Epidermal melanocyte (primary cell): ENCODE measurements at regions not wholly inside any gene's neighbourhood (a gene's known extent, or its start where the extent isn't known, plus 50 kb on each side); places are given as distances from the start of the nearest gene placed in this dataset.
A peak's percentile ranks its signal among the peaks of the same experiment; 100 is the strongest.

Experiments
- DNase-seq: peaks from one replicate; pipeline ENCODE4 v3.0.0; 2011; ENCODE audit warnings: low spot score; ENCODE audit not compliant: insufficient read length

DNA sequence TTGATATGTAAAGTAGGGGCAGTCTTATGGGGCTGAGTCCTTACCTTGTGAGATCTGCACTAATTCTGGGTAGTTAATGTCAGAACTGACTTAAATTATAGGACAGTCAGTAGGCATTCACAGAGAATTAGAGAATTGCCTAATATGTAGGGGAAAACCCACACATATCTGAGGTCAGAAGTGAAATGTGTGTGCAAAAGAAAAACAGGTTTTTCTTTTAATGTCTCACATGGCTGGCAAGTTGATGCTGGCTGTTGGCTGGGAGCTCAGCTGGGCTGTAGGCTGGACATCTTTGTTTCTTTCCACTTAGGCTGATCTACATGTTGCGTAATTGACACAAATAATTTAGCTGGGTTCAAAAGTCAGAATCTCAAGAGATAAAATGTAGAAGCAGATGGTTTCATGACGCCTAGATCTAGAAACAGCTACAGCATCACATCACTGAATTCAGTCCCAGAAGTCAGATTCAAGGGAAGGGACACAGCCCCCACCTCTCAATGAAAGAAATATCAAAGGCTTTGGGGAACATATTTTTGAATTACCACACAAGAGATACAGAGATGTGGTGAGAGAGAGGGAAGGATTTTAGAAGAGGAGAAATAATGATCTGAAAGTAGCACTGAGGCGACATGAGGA is 98.9 kb downstream of the TNFSF18 start:
- DNase-seq = no peak

DNA sequence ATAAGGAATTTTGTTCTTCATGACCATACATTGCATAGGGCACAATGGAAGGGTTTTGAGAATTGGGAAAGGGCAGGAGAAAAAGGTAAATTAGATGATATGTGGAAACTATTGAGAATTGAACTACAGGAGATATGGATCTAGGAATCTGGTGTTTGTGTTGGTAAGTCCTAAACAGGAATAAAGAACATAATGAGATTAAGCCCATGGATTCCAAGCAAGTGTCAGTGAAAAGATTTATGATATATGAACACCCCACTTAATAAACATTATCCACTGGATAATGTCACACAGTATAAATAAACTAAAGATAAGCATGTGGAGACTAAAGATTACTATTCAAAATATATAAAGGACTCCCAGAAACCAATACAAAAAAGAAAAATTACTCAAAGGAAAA is 98.2 kb downstream of the TNFSF18 start:
- no peak for DNase-seq

DNA sequence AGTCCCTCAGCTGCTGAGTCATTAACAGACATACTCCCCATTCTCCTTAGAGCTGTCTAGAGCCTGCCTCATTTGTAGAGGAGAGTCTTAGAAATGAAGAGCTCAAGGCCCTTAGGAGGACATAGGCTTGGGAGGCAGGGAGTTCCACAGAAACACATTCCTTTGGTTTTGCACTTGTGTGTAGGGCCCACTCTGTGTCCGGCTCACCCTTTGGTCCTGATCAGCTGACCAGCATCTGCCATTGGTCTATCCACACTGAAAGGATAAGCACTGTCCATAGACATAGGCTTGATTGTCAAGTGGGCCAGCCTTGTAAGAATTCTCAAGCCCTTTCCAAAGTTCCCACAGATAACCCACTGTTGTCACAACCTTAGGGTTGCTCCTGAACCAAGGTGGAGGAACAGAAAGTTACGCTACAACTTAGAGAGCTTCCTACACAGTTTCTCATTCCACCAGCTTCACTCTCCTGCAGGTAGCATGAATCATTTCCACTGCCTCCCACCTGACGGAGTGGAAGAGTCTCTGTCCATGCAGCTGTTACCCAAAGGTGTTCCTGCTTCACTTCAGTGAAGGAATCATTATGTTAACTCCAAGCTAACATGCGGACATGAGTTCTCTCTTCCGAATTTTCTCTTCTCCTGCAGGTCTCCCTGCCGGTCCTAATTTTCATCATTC is 96.1 kb downstream of the TNFSF18 start:
- no peak for DNase-seq

DNA sequence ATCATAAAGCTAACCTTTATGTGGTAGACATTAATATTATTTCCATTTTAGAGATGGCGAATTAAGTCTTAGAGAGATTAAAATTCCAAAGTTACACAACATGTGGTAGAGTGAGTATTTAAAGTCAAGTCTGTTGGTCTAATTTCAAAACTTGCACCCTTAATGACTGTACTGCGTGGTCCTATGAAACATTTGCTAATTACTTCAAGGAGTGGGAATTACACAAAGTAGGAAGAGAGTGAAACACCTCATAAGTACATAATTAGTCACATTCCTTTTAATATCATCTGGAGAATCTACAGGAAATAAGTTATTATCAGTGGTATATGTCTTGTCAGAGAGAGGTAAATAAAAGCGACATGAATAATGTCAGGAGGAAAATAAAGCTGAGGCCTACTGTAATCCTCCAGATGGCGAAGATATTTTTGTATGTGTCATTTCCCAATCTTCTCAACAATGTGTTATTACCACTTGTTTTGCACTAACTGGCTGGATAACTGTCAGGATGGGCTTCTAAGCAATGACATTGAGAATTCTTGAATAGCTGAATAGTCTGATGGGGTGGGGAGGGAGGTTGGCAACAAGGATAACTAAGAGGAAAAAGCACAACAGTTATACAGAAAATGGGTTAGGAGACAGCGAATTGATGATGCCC is 95.5 kb downstream of the TNFSF18 start:
- DNase-seq = peak; percentile 24

DNA sequence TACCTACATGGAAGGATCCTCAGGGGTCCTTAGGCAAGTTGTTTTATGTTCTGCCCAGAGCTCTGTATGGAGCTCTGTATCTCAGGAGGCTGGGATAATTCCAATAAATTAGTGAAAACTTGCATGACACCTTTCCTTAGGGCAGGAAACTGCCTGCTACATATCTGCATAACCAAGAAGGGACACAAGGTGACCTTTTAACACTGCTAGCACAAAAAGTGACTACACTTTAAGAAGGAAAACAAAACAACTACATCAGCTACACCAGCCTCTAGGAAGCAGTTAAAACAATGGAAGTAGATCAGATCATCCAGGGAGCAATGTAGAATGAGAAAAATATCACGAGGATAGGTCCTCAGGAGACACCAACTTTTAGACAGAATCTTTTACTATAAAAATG is 93.9 kb downstream of the TNFSF18 start:
- DNase-seq = no peak

DNA sequence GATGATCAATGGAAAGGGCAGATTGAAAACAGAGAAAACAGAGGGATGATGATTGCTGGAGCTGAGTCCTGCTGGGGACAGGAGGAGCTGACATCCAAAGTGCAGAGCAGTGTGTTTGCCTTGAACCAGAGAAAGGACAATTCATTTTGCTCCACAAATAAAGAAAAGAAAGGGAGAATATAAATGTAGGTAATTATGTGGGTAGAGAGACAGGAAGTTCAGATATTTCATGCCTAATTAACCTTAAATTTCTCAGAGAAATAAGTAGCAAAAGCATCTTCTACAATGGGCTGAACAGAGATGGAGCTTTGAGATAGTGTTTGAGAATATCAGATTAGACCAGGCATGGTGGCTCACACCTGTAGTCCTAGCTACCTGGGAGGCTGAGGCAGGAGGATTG is 93.2 kb downstream of the TNFSF18 start:
- DNase-seq = no peak

DNA sequence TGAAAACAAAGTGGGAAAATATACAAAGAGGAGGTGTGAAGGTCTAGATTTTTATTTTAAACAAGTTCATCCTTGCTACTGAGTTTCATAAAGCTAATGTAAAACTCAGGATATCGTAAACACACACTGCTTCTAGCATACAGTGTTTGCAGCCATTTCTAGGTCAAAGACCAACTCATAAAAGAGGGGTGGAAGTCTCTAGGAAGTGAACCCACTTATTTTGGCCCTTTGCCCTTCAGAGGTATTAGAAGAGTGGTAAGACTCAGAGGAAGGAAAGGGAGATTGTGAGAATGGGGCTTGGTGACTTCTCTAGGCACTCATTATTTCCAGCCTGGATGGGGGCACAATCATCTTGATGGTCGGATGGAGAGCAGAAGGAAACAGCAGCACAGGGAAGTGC is 91.2 kb downstream of the TNFSF18 start:
- DNase-seq = no peak

DNA sequence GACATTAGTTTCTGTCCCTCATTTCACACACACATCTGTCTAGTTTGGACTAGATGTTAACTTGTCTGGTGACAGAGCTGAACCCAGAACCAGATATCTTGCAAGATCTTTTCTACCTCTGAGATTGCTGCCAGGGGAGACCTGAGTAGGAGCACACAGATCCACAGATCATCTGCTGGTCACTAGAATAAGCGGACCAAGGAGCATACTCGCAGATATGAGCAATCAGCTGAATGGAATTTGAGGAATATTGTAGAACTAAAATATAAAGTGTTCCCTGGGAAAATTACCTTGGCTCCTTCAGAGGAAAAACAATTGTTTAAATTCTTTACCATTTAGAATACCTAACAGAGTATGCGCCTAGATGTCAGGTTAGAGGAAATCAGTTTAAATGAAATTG is 90.7 kb downstream of the TNFSF18 start:
- DNase-seq = no peak

DNA sequence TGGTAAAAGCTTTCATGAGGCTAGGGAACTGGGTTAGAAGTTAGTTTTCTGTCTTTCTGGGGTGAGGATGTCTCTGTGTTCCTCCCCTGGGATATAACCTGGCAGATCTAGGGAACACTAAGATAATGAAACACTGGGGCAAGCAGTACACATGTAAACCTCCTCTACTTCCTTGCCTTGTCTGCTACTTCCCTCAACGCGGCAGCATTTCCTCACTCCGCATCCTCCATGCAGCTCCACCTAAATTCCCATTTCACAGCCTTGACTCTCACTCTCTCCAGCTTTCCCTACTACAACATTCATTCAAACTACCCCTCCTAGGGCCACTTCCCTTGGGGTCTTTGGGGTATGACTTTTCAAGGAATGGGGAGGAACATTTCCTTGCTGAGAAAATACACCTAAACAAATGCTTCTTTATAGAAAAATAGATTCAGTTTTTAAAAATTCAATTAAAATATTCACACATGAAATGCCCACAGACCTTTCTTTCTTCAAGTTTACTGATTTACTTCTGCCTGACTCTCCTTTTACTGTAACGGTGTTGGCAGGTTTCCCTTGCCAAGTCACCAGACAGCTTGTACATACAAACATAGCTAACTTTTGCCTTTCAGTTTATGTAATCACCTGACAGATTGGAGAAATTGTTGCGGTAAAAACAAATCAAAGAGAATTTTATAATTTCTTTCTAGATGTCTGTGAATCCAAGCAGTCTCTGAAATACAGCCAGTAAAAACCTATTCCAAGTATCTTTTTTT is 90.1 kb downstream of the TNFSF18 start:
- no peak for DNase-seq

DNA sequence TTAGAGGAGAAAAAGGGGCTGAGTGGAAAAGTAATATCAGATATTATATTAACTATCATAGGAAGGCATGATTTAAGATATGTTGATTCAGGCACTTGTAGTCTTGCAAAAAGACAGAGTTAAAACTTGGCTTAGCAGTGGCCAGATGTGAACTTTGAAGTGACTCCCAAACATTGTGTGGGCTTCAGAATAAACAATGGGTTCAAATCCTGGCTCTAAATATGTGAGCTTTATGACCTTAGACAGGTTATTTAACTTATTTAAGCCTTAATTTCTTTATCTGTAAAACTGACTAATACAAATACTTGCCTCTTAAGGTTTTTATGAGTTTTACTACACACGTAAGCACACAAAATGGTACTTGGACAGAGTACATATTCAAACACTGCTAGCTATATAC is 85.9 kb downstream of the TNFSF18 start:
- no peak for DNase-seq

DNA sequence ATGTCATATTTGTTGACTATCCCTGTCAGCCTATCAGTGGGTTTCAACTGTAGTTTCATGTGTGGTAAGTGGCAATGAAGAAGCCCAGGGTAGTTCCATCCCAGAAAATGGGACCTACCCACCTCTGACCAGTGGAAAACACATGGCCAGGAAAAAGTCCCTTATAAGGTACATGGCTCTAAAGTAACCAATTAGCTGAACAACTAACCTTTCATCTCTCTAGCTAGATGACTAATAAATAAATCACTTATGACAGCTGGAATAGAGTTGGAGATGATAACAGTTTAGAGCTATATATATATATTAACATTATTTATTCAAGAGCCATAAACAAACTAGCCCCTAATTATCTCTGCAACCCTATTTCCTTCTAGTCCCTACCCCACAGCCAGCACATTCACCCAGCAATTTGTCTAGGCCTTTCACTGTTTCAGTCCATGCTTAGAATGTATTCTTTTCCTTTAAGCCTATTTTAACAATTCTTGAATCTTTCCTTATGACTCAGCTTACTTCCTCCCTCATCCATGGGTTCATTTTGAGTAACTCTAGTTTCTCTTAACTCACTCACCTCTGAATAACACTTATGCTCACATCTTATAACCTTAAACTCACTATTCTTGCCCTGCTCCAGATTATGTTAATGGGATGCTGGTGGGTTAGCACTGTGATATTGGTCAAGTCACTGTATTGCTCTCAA is 83.7 kb downstream of the TNFSF18 start:
- DNase-seq = no peak

DNA sequence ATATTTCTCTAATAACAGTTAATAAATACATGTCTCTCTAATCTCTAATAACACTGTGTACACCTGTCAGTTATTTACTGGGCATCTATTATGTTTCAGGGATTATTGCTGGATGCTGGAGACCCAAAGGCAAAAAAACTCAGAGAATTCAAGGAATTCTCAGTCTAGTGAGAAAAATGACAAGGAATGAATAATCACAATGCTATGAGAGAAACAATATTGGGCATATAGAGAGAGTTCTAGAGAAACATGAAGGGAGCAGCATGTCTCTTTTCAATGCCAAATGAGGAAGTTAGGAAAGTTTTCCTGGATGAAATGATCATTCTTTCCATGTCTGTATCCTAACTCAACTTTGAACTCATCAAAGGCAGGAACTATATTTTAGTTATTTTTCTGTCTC is 82.8 kb downstream of the TNFSF18 start:
- DNase-seq = no peak

DNA sequence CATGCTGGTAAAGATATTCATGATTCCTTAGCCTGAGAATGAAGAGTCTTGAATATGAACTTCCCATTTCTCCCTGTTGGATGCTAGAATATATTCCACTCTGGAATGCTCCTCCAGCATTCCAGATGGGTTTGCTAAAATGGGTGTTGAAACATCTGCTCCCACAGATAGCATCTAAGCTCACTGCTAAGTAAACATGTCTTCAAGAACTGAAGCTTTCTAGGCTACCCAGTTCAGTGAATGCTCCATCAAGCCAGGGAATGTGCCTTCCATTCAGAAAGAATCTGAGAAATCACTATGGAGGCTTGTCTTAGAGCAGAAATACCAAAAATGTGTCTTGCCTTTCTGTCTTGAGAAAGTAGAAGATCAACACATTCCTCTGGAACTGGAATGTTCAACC is 81.1 kb downstream of the TNFSF18 start:
- DNase-seq = no peak

DNA sequence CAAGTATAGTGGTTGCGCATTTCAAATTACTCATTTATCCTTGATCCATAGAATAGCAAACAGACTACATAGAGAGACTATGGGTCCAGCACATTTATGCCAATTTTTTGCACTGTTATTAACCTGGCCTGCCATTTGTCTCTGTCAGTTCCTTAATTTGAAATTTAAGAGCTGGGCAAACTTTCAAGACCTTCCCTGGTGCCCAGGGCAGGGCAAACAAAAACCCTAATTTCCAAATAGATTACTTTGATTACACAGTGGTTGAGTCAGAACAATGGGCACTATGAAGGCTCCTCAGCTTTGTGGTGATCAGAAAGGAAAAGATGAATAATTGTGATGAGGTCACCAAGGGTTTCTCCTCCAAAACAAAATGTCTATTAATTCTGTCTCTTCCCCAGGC is 80.6 kb downstream of the TNFSF18 start:
- DNase-seq = no peak

DNA sequence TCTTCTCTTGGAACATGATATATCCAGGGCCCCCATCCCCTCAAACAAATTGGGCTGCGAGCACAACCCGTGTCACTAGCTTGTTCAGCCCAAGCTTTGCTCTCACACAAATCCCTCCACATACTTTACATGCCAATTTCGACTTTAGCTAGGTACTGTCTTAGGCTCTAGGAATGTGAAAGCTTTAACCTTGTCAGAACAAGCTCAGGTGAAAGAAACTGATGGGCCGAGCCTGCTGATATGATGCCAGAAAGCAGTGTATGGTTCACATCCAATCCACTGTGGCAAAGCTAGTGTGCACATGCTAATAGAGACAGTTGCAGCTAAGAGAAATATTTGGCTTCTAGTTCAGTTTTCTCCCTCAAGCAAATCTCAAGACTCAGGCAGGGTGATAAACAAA is 79.5 kb downstream of the TNFSF18 start:
- DNase-seq = no peak

DNA sequence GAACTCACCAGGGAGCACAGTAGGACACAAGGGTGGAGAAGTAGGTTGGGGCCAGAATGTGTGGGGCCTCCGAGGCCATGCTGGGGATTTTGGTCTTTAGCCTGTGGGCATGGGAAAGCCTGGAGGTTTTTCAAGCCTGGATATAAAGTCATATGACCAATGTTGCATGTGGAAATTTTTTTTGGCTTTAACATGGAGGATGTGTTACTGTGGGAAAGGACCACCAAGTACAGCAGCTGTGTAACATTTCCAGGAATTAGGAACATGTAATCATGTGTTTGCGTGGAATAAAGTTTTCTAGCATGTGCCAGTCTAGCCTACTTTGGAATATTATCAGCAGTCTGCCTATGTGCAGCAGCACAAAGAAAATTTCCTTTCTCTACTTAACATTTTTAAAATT is 78.5 kb downstream of the TNFSF18 start:
- DNase-seq = no peak

DNA sequence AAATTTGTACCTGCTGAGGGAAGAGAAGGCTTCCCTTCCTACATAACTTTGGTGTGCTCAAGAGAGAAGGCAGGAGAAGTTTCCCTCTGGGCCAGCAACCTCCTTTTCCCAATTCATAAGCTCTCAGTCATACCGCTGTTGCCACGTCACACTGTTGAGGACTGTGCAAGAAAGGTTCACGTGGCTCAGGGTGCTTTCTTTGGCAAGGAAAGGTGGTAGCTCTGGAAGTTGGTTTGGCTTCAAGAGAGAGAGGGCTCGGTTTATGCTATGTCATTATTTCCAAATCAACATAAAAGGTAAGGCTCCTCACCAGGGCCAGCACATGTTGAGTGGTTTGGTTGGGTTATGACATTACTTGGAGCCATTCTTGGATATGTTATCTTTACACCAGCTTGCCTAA is 77.3 kb downstream of the TNFSF18 start:
- no peak for DNase-seq

DNA sequence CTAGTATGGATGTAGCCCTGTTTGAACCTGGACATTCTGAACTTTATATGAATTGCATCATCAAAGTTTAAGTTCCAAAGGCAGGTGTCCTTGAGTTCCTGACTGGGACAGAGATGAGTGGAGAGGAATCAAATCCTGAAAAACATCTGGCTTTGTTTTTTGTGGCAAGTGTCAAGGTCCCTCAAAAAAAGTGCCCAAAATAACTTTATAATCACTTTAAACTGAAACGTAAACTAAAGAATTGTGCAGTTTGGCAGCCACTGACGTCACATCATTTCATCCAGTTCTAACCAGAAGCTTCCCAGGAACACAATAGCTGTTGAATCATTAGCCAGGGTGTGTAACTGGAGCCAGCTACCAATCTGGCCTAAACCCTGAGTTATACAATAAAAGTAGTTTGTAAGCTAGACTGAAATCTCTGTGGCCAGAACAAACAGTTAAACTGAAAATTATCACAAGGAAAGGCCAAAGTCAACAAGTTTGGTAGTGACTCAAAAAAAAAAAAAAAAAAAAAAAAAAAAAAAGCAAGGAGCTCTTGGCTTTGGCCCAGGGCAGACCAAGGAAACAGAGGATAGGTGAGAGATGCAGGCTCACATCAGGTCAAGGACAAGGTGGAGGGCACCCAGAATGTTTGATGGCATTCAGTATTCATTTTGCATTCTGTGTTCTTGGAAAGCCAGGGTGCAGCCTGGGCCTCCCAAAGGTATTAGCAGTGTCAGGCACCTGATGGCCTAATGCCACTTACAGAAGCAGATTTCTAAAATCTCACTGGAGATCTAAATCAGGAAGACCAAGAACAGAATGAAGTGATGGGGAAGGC is 74.3 kb downstream of the TNFSF18 start:
- no peak for DNase-seq

DNA sequence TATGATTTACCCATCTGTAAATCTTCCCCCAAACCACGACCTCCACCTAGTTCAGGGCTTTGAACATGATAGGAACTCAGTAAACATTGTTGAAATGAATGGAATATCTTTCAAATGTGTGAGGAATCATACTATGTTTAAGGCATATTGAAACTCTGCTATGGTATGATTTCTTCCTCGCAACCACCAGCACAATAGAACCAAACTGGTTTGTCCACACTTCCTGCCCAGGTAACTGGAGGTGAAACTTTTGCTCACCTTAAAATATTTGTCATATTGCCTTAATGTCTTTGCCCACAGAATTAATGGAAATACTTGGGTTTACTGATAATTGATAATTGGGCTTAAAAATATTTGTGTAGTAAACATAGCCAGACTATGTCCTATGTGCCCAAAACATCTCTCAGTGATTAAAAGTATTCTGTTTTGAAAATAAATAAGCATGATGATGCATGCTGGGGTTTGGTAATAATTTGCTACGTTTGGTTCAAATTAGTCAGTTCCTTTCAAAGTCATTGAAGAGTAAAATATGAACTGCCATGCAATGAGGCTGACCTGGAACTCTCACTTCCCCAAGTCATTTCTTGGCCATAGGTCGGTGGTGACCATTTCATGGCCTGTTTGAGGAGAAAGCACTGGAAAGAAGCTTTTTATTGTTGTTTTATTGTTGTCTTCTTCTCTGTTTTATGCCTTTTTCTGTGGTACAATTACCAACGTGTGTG is 73.3 kb downstream of the TNFSF18 start:
- no peak for DNase-seq

DNA sequence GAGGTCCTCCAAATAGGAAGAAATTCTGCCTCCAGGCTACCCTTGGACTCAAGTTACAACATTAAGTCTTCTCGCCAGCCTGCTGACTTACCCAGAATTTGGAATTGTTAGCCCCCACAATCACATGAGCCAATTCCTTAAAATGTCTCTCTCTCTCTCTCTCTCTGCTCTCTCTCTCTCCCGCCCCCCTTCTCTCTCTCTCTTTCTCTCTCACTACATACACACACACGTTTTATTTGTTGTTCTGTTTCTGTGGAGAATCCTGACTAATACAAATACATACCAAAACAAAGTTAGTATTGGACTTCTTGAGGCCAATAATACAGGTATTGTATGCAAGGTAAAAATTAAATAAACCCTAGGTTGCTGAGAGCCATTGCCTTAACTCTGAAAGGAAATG is 72.1 kb downstream of the TNFSF18 start:
- no peak for DNase-seq
